Stimulated activated CD4-positive, alpha-beta T cell treated with anti-CD3 and anti-CD28 coated beads, Interleukin-2, amount 100 ng/mL, for 48 hours (primary cell): ENCODE measurements at regions not wholly inside any gene's neighbourhood (a gene's known extent, or its start where the extent isn't known, plus 50 kb on each side); places are given as distances from the start of the nearest gene placed in this dataset.
"Not testable (repeated sequence)": the region's sequence is repeated elsewhere in the genome, so short reads cannot be mapped to it uniquely, and the experiment has no call there.

ENCODE experiments used
- DNase-seq, 2 donors: peaks; one replicate each; pipeline ENCODE4 v3.0.0-alpha.2; 2020

GRCh38 chr3:177609613-177610012 is 412.3 kb upstream of the TBL1XR1 start:
- no peak for DNase-seq

DNA sequence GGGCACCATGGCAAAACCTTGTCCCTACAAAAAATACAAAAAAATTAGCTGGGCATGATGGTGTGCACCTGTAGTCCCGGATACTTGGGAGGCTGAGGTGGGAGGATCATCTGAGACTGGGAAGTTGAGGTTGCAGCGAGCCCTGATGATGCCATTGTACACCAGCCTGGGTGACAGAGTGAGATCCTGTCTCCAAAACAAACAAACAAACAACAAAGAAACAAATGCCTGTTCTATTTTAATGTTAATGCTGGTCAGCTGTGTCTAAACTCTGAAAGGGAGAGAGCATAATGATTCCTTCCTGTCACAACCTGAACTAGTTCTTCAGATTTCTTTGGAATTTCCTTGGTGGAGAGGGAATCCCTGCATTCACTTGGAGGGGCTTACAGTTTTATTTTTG is 413.0 kb upstream of the TBL1XR1 start:
- no peak for DNase-seq

GRCh38 chr3:177610686-177611633 is 413.7 kb upstream of the TBL1XR1 start:
- DNase-seq: no peak

DNA sequence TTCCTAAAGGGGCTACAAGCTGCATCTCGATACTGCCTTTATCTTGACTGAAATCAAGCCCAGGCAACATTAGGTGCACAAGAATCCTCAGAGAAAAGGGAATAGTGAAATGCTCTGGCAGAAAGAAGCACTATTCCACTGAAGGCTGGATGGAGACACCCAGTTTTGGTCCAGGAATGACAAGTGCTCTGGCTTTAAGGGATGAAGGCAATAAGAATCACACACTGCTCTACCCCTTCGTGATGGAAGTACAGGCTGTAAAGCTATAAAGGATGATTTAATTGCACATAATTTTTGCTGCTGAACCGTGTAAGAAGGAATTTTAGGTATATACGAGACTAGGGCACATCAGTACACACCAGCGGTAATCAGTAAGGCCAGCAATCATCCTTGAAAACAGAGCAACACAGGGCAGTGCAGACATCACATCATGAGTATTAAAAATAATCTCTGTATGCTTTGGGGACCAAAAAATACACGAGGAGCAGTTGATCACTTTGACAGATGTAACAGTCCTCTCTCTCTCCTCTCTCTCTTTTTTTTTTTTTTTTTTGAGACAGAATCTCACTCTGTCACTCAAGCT is 414.6 kb upstream of the TBL1XR1 start:
- DNase-seq: no peak

DNA sequence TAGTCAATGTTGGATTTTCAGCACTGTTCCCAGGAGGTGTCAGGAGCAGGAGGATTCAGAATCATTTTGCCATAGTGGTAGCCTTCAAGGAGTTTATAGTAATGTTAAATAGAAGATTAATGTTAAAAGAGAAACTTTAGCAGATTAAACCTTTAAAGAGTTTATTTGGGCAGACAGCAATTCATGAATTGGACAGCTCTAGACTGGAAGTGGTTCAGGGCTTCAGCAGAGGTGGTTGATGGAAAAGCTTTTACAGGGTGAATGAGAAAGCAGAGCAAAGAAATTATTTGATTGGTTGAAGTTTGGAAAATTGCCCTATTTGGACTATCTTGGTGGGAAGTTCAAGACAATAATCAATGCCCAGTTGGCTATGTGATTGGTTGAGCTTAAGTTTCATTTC is 416.6 kb upstream of the TBL1XR1 start:
- no peak for DNase-seq

DNA sequence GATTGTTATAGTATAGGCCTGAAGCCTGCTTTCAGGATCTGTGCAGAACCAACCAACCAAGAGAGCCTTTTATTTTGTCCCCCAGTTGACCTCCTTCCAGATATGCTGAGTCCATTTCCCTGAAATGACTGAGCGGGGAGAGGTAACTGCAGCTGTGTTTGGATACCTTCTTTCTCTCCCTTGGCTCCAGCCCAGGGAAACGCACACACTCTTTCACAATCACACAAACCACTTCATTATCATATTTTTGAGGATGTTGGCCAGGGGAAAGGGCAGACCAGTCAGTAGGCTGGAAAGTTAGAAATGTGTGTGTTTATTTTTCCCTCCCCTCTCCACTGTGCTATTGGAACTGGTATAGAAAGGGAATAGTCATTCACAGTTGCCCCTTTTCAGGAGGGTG is 417.7 kb upstream of the TBL1XR1 start:
- DNase-seq: no peak

DNA sequence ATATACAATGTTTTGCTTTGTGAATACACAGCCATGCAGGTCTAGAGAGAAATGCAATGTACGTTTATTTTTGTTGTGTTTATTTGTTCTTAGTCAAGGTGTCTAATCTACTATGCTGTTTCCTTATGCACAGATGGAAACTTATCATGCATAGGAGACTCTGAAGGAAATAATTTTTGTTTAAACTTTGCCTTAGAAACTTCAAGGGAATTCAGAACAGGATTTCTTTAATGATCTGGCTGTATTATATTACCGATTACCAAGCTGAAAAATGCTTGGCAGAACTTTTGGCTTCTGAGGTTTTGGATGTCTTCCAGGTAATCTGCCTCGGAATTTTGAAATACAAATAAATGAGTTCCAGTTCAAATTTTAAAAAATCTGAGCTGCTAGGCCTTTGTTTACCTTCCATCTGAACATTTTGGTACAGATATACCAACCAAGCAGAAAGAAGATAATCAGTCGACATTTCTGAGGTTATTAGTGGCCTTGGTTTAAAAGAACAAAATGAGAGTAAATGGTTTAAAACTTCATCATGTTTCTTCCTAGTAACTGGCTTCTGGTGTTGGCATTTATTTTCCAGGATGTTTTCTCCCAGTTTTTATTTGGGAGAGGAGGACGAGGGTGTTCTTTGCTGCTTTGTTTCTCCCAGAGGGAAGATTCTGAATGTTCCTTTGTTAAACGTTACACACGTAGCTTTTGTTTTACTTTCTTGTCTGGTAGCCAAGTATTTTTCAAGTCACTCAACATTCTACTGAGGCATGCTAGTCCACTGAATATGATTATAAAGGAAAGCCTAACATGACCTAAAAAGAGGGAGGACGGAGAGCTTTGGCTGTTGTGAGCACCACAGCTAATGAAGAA is 421.8 kb upstream of the TBL1XR1 start:
- DNase-seq: no peak

- DNase-seq: no peak
These were observed 422.8 kb upstream of the TBL1XR1 start for GRCh38 chr3:177620073-177620472.

DNA sequence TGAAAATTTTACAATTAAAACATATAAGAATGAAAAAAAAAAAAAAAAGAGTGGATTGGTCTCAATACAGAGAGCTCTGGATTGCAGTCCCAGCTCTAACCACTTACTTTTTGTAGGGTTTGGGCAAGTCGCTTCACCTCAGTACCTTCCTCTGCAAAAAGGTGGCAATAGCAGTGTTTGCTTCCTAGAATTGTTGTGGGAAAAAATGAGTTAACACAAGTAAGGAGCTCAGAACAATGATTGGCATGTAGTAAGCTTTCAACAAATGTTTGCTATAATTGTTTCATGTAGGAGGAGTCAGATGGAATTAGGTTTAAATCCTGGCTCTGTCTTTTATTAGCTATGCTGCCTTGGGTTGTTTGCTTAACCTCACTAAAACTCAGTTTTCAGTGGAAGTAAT is 425.2 kb upstream of the TBL1XR1 start:
- DNase-seq: no peak

DNA sequence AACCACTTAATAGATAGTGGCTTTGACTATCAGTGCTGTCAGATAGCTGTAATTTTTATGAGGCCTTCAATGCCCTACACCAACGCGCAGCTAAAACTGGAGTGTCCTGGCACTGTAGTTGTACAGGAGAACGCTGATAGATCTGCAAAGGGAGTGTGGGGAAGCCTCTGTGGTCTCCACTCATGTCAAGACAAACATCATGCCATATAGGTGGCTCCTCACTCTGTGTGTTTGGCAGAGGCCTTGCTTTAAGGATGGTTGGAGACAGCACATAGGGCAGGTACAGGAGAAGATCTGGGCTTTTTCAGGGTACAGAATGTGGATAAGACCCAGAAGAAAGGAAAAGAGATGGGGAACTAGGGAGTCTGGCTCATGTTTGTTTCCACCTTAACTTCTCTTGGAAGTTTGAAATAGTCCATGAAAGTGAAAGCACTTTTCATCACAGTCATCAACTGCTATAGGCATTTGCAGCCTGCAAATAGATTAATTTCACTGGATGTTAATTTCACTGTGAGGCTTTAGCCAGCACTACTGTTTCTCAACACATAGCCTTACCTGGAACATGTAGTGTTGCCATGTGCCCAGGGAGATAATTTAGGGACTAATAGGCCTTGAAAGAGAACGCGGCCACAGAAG is 425.8 kb upstream of the TBL1XR1 start:
- DNase-seq: no peak

DNA sequence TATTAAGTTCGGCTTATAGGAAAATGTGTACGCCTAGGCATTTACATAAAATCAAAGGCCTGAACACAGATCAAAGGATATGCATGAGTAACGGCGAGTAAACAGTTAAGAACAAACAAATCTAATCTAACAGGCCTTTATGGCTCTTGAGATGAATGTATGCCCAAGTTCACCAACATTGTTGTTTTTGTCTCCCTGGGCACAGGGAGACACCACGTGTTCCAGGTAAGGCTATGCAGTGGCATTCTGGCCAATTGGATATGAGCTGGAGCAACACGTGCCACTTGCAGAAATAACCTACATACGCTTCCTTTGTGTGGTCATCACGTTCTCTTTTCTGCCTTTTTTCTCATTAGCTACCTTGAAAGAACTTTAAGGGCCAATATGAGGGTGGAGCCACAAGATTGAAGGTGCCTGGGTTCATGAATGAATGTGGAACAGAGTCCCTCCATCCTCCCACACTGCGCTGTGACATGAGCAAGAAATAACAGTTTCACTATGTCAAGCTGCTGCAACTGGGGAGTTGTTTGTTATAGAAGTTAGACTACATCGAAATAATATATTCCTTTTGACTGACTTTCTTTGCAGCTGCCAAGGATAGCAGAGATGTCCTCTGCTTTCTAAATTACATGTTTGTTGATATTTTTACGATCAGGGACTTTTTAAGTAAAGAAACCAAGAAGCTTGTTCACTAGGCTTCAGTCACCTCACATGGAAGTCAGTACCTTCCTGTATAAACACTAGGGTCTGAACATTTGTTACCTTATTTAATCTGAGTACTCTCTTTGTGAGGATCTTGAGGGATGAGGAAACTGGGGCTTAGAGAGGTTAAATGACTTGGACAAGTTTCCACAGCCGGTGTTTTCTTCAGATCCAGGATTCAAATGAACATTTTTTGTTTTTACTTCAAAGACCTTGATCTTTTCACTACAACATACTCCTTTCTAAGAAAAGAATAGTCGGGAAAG is 427.5 kb upstream of the TBL1XR1 start:
- no peak for DNase-seq

GRCh38 chr3:177626045-177626444 is 428.8 kb upstream of the TBL1XR1 start:
- DNase-seq: no peak

GRCh38 chr3:177628095-177628719 is 430.9 kb upstream of the TBL1XR1 start:
- DNase-seq: not testable (repeated sequence)

DNA sequence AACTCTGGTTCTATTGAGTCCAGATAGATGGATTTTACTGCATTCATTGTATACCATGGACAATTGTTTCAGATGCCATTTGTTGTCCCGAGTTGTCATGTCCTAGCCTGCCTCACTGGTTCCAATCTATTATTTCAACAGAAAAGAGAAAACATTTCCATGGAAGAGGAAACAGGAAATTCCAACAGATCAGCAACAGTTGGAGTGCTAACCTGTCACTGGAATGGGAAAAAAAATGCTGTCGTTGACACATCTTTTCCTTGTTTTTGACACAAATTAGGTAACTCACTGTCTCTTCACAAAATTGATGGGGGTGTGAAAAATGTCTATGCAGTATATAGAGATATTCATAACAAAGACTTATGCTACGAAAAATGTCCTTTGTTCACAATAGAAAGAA is 432.0 kb upstream of the TBL1XR1 start:
- no peak for DNase-seq

- no peak for DNase-seq
These were observed 436.5 kb upstream of the TBL1XR1 start for GRCh38 chr3:177633671-177634207.

DNA sequence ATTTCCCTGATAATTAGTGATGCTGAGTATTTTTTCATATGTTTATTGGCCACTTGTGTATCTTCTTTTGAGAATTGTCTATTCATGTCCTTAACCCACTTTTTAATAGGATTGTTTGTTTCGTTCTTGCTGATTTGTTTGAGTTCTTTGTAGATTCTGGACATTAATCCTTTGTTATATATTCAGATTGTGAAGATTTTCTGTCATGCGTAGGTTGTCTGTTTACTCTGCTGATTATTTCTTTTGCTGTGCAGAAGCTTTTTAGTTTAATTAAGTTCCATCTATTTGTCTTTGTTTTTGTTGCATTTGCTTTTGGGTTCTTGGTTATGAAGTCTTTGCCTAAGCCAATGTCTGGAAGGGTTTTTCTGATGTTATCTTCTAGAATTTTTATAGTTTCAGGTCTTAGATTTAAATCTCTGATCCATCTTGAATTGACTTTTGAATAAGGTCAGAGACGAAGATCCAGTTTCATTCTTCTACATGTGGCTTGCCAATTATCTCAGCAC is 438.4 kb upstream of the TBL1XR1 start:
- DNase-seq: not testable (repeated sequence)

DNA sequence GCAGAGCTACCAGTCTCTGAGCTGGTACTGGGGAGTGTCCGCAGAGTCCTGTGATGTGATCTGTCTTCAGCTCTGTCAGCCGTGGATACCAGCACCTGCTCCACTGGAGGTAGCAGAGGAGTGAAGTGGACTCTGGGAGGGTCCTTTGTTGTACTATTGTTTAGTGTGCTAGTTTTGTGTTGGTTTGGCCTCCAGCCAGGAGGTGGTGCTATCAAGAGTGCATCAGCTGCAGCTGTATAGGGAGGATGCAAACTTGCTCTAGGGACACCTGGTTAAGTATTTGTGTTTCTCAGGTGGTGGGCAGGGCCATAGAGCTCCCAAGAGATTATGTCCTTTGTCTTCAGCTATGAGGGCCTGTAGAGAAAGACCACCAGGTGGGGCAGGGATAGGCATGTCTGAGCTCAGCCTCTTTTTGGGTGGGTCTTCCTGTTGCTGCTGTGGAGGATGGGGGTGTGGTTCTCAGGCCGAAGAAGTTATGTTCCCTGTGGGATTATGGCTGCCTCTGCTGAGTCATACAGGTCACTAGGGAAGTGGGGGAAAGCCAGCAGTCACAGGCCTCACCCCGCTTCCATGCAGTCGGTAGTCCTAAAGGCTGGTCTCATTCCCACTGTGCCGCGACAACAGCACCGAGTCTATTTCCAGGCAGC is 443.2 kb upstream of the TBL1XR1 start:
- DNase-seq: no peak

- no peak for DNase-seq
These were observed 443.9 kb upstream of the TBL1XR1 start for GRCh38 chr3:177641206-177641605.

DNA sequence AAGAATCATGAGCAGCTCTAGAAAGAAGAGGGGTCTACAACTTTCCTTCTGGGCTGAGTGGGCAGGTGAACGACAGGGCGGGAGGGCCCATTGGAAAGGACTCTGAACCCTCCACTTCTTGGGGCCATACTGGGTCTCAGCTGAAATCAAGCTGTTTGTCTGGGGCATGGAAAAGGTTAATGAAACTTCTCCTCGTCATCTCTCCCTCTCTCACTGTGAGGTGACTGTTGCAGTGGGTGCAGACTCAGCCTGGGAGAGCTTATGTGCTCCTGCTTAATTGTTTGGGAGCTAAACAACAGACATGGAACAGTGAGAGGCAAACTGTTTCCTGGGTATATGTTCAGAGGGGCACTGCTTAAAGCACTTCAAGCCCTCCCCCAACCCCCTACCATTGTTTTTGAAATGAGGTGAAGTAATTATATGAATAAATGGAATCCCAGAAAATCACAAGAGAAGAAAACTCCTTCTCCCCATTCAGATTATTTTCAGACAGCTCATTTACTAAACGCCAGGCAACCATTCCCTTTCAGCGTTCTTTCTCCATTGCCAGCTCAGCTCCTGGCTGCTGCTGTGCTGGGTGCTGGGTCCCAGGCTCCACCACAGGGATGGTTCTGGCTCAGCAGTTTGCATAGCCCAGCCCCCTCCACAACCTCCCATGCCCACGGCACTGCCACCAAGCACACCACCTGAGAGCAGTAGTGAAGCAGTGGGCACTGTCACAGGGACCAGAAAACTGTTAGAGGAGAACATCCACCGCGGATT is 444.9 kb upstream of the TBL1XR1 start:
- no peak for DNase-seq

DNA sequence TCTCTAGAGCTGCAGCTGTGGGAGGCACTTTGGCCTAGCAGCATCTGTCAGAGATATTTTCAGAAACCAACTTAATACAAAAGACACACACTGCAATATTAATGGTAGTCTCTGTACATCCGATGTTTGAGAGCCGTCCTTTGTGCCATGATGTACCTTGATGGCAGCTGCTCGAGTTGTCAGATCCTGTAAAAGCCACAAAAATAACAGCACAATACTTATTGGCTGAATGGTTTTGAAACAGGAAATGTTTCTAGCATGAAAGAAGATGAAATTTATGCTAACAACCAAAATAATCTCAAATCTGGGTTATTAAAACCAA is 445.5 kb upstream of the TBL1XR1 start:
- DNase-seq: no peak
